ENCODE measurements at regions not wholly inside any gene's neighbourhood (a gene's known extent, or its start where the extent isn't known, plus 50 kb on each side); places are given as distances from the start of the nearest gene placed in this dataset.

DNA sequence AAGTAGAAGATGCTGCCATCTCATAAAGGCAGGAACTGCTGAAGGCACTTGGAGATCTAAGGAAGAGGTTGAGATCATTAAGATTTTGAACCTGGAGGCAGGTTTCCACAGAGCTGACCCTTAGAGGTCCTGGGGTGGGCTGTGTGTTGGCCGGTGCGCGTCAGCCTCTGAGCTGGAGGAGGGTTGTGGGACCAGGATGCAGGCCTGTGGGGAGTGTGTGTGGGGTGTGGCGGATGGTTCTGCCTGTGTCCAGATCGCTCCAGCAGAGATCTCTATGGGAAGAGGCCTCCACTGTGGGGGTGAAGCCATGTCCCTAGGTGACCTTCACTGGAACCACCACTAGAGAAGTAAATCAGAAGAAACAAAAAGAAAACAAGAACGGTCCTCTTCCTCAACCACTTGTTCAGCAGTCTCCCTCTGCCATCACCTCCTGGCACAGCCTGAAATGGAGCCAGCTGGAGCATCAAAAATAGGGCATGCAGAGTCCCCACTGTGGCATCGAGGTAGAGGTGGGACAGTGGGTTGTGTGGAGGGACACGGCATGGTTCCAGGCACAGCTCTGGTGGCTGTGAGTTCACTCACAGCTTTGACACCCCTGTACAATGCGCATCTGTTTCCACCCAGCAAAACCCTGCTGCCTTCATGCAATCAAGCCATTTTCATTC, 453.8 kb downstream of the TCERG1L start:
- no peak for DNase-seq

DNA sequence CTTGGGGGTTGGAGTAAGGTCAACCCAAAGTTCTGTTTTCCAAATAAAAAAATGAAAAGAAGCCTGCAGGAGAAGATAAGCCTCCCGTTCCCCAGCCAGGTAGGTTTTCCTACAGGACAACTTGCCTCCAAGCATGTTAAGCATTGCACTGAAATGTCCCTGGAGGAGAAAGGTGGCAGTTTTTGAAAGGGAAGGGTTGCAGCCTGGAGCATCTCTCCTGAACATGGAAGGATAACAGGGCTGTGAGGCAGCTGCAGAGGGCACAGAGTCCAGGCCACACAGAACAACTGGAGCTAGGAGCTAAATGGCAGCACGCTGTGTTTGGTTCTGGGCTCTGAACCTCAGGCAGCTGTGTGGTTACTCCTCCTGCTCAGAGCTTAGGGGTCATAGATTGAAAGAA, 452.9 kb downstream of the TCERG1L start:
- no peak for DNase-seq

DNA sequence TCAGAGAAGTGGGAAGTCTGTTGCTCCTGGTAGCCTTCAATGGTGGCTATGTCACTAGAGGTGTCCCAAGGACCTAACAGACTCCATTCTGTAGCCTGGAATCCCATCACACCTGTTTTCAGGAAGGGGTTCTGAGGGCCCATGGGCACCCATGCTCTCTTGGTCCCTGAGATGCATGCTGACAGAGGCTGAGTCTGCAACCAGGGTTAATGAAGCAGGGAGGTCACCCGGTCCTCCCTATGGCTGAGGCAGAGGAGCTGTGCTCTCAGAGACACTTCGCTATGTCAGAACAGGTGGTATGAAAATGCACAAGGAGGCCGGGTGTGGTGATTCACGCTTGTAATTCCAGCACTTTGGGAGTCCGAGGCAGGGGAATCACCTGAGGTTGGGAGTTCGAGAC, 452.1 kb downstream of the TCERG1L start:
- no peak for DNase-seq

DNA sequence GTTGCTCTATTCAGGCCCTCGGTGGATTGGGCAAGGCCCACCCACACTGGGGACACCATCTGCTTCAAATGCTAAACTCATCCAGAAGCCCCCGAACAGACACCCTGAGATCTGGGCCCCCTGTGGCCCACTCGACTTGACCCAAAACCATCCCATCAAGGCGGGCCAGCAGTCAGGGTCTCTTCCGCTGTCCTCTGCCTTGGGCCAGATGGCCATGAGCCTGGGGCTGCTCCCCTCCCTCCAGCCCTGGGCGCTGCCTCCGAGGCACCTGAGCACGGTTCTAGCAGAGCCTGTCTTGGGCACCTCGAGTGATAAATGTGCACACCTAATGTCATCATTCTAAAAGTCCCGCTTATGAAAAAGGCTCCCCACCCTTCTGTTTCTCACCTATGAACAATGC, 449.4 kb downstream of the TCERG1L start:
- no peak for DNase-seq

DNA sequence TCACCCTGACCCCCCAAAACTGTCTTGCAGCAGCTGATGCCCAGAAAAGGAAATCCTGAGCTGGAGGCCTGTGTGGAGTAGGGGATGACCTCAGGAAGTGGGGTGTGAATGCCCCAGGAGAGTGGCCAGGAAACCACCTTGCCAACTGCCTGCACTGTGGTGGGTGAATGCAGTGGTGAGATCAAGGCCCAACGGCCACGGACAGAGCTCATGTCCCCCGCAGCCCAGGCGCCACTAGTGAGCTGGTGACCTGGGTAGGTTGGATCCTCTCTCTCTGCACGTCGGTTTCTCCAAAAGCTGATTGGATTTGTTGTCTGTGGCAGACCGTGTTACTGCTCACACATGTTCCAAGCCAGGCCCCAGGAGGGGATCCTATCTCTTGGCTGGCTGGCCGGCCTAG, 448.9 kb downstream of the TCERG1L start:
- no peak for DNase-seq

DNA sequence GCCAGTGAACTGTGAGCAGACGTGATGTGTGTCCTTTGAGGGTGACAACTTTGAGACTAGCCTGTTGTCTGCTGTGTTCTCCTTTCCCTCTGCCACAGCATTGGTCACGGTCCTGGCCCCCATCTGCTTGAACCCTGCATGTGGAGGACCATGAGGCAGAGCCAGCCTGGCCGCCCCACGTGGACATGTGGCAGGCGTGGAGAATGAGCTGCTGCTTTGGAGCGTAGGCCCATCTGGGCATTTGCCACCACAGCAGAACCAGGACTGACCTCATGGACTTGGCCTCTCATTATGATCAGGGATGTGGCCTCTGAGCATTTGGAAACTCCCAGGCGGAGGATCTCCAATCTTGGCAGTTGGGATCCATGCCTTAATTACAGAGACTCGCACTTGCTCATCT, 448.5 kb downstream of the TCERG1L start:
- no peak for DNase-seq

DNA sequence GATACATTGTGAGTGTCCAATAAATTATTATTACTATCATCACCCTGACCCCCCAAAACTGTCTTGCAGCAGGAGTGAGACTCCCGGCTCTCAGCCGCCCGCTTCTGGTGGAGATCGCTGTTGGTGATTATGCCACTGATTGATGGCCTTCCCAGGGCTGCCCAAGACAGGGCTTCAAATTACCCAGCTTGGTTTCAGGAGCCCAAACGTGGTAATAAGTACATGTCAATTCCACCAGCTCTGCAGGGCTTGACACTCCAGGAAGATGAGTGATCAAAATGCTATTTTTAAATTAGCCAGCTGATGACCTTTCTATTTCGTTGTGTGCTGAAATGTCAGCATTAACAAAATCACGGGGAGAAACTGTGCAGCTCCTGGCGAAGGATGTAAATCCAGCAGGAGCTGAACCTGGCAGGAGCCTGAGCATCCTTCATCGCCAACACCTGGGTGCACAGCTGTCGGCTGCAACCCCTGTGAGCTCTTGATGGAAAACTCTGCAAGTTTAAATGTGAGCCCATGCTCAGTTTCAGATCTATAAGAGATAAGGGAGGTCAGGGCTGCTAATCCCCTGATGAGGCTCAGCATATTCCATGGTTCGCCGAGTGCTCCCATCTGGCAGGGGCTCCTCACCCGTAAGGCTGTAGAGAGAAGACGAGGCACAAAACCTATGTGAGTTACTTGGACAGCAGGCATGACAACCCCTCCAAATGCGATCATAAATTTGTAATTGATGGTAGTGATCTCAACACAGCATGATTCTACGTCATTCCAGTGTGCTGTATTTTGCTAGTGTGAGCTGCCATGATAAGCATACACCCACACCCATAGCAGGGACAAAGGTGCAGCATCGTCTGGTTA, 446.3 kb downstream of the TCERG1L start:
- no peak for DNase-seq

DNA sequence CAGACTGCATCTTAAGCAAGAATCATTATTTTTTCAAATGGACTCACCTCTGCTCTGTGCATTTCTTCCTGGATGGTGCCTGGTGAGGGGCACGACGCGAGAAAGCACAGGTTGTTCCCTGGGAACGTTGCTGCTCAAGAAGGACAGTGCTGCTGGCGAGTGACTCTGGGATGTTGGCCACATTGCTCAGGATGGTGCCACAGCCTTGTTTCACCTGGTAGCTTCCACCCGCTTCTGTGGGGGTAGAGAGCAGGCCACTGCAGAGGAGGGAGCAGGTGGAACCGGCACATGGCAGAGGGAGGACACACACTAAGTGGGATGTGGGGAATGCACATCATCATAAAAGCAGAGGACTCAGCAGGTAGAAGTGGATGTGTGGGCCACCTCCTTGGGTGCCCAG, 444.7 kb downstream of the TCERG1L start:
- no peak for DNase-seq

DNA sequence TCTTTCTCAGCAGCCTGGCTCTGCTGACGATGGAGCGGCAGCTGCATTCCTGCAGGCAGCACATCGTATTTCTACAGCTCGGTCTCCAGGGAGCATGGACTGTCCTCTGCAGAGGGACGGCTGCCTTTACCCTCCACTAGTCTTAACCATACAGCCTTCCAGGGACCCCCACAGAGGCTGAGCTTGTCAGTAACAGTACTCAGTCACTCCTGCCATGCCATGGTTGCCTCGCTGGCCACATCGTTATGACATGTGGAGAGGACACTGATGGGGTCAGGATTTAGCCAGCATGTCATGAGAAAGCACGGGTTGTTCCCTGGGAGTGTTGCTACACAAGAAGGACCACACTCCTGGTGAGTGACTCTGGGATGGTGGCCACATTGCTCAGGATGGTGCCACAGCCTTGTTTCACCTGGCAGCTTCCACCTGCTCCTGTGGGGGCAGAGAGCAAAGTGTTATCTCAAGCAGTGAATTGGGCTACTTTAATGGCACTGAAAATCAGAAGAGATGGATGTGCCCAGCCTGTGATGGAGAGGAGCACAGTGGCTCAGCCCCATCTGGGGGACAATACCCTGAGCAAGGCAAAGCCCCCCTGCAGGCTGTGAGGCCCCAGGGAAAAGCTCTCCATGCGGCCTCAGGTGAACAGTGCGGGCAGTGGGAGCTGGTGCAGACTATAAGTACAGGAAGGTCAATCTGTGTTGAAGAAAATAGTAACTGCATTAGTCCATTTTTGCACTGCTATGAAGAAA, 443.9 kb downstream of the TCERG1L start:
- no peak for DNase-seq

DNA sequence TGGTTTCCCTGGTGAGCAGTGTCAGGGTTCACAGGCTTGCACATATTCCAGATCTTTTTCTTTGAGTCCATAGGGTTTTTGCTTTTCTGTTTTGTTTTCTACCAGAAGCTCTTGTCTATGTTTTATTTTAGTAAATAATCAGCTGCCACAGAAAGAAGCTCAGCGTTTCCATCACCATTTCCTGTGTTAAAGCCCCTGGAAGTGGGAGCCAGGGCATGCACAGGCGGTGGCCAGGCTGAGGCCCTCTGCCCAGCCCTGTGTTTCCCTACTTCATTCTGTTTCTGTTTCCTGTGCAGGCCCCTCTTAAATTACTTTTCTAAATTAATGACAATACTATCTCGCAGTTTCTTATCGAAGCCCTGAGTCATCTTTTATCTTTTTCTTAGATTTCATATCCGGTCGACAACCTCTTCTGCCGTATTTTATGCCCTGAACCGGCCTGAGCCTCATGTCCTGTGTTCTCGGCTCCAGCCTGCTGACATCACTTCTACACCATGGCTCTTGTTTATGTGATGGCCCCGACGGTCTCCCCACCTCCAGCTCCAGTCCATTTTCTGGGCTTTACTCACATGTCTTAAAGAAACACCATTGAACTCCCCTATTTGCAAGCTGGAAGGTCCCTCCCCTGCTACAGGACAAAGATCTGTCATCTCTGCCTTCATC, 442.2 kb downstream of the TCERG1L start:
- DNase-seq: no peak

DNA sequence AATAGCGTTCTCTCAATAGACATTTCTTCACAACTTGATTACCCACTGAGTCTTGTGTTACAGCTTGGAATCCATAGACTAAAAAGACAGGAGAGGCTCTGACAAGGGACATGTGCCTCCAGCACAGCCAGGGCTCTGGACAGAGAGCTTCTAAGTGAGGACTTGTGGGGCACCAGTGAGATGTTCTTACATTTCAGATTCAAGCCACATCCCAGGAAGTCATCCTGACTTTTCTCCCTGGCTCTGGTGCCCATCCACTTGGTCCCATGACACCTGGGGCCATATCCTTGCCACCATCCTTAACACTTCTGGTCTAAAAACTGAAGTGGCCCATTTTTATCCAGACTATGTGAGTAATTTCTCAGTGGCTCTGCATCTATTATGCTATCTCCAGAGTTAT, 440.1 kb downstream of the TCERG1L start:
- no peak for DNase-seq

DNA sequence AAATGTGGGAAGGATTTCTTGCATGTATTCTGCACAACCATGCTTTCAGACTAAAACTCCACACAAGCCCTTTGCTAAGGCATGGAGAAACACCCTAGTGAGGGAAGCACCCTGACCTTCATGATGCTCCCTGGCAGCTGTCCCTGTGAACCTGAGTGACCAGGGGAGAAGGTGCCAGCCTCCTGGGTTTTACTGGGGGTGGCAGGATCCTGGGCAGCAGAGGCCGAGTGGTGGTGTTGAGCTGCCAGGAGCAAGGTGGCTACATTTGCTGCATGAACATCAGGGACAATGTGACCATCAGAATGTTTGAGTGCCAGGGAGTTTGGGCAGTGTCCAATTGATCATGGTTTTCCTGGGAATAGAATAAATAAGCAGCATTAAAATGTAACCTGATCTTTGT, 437.9 kb downstream of the TCERG1L start:
- no peak for DNase-seq

DNA sequence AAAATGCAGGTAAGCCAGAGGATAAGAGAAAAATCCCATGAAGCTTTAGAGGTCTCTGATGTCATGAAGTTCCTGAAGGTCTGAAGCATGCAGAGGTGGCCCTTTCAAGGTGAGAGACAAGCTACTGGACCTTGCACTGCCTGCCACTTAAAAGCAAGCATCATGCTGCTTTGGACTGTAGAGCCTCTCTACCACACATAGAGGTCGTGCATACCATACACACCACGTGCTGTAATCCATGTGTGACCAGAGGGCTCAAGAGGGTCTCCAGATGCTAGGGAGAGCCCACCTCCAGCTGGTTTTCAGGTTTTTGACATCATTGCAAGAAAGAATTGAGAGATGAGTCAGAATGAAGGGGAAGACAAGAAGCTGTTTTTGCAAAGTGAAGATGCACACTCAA, 436.4 kb downstream of the TCERG1L start:
- DNase-seq: no peak

DNA sequence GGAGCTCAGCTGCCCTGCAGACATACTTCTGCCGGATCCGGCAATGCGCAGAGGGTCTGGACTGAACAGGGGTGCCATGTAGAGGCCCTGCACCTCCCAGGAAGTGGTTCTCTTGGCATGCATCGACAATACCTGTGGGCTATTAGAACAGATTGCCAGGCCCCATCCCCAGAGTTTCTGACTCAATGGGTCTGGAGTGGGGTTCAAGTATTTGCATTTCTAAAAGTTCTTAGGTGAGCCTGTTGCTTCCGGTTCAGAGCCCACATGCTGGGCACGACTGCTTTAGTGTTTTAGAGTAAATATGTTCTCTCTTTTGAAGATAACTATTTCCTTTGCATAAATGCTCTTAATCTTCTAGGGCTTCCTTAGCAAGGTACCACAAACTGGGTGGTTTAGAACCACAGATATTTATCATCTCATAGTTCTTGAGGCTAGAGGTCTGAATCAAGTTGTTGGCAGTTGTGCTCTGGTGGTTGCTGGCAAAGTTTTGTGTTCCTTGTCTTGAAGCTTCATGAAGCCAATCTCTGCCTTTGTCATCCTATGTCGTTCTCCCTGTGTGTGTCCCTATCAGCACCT, 435.5 kb downstream of the TCERG1L start:
- no peak for DNase-seq

DNA sequence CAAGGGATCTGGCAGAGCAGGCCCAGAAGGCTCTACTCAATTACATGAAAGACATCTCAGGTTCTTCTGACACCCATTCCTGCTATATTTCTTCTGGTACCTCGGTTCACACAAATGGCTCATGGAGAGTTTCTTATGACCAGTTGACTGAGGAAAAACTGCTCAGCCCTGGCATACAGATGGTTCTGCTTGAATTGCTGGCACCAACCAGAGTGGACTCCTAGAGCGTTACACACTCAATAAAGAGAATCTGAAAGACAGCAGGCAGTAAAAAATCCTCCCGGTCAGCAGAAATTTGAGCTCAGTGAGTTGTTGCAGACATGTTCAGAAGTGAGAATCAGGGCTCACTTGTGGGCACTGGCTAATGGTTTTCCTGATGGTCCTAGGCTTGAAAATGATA, 434.4 kb downstream of the TCERG1L start:
- no peak for DNase-seq

DNA sequence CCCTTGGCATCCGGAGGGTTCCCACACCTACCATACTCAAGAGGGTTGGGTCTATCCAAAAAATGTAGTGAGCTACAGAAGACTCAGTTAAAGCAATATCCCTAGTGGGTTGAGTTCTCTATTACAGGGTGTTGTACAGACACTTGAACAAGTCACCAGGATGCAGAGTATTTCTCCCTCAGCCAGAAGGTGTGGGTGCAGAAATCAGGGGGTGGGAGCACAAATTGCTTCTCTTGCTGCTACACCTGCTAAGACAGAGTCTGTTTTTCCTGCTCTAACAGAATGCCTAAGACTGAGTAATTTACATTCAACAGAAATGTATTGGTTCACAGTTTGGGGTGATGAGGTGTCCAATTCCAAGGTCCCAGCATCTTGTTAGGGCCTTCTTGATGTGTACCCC, 433.4 kb downstream of the TCERG1L start:
- no peak for DNase-seq

DNA sequence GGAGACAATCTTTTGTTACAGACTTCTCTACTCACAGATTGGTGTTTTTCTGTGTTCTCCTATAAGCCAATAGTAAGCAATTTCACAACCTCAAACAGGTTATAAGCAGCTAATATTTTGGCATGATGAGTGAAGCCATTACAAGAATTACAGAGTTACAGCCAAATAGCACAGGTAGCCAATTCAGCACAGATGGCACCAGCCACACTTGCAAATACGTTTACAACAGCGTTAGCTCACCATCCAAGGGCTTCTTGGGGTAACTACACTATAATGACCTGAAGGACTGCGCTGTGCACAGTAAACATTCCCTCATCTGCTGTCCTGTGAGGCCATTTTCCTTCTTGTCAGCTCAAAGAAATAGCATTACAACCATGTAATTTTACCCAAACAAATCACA, 428.6 kb downstream of the TCERG1L start:
- no peak for DNase-seq

DNA sequence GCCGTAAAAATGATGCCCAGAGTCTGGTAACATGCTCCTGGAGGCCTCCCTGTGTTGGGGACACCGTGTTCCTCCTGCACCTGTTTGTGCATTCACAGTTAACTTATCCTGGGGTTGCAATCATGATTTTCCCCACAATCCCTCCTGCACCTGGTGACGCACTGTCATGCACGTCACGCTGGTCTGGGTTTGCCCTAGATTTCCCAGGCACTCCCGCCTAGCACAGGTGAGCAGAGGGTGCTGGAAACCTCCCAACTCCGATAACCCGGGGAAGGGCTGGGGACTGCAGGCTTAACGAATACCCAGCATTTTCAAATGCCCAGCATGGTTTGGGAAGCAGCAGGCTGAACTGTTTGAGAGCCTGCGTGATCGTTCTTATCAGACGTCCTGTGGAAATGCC, 427.1 kb downstream of the TCERG1L start:
- no peak for DNase-seq

DNA sequence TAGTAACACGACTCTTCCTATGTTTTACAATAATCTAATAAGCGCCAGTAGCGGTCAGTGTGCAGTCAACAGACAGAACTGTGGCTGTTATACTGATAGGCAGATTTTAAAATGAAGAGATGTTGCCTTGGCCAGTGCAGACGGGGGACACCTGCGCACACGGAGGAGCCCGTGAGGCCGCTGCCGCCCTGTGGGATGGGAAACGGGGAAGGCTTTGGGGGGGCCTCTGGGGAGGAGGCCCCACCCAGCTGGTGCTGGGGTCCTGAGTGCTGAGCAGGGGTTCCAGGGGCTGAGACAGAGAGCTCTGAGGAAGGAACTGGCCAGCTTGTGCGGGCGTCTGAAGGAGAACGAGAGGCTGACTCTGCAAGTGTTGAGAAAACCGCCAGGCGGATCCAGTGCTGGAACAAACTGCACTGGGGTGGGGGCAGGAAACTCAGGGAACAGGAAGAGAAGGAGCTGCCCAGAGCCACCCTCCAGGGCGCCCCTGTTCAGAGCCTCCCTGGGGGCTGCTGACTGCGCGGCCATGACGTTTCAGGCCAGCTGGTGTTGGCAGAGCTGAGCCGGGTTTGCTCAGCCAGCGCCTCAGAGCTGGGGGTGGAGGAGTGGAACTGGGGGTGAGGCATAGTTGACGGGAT, 426.4 kb downstream of the TCERG1L start:
- DNase-seq: no peak

DNA sequence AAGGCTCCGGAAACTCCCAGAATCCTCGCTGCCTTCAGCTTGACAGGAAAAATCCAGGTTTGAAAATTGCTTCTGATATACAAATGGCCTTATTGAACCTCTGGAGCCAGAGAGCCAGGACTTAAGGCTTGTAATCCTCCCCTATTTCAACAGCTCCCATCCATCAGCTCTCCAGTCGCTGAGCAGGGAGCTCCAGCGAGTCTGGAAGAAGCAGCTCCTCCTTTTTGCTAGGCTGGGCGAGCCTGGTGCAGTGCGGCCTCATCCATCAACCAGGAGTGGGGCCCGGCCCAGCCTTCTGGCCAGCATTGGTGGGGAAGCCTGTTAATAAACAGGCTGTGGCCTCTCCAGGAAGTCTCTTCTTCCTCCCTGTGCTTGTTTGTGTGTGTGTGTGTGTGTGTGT, 424.4 kb downstream of the TCERG1L start:
- no peak for DNase-seq

DNA sequence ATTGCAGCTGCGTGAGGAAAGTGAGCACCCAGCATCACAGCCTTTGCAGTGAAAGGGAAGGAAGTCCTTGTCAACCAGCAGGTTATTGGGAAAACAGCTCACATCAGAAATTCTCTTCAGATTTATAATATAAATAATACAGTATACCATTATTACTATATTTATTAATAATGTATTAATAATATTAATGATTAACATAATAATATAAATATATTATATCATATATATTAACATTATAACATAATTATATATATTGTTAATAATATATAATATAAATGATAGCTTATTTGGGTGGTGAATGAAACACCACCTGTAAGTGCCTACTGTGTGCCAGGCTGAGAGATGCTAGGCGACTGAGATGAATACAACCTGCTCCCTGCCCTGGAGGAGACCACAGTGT, 423.0 kb downstream of the TCERG1L start:
- no peak for DNase-seq

DNA sequence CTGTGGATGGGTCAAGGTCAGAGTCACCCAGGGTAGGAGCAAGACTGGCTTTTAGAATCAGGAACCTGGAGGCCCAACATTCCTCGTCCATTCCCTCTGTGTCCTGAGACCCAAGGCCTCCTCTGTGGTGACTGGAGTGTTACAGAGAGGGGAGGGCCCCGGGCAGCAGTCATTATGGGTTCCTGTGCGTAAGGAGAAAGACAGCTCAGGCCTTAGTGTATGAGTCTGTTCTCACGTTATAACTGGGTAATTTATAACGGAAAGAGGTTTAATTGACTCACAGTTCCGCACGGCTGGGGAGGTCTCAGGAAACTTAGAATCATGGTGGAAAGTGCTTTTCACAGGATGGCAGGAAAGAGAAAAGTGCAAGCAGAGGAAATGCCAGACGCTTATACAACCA, 422.3 kb downstream of the TCERG1L start:
- no peak for DNase-seq

DNA sequence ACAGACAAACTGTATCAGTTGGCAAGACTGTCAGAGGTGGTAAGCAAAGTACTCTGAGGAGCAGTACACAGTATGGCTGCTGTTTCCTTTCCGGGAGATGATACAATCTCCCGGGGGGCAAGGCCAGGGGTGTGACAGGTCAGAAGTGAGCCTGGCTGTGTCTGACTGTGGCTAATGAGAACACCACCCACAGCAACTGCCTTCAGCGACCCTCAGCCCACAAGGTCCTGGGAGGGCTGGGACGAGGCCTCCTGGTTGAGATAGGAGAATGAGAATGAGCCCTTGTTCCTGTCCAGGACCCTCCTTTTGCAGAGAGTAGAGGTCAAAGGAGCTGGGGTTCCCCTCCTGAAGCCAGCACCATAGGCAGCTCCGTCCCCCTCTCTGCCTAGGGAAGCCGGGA, 421.7 kb downstream of the TCERG1L start:
- no peak for DNase-seq

Data from DMS 273 treated with DMSO at 0.1 percent for 48 hours (cell line).